Bronchial epithelial cell (primary cell): ENCODE measurements at regions not wholly inside any gene's neighbourhood (a gene's known extent, or its start where the extent isn't known, plus 50 kb on each side); places are given as distances from the start of the nearest gene placed in this dataset.
A peak's percentile ranks its signal among the peaks of the same experiment; 100 is the strongest.

Experiments used
- DNase-seq: peaks from one replicate; pipeline ENCODE4 v3.0.0-alpha.2; 2010; ENCODE audit warnings: low read depth
- FAIRE-seq: peaks from 2 replicates; lab custom pipeline; 2011; peaks lifted over from hg19 to GRCh38; lab: Jason Lieb, UNC
- H3K27me3 ChIP-seq: 2 replicates; pipeline ENCODE4 v1.5.1; 2011; ENCODE audit warnings: low read length; ENCODE audit not compliant: control insufficient read depth, insufficient read depth
- H3K36me3 ChIP-seq: 2 replicates; pipeline ENCODE4 v1.5.1; 2011; ENCODE audit warnings: low read length; ENCODE audit not compliant: control insufficient read depth, insufficient read depth
- H3K4me3 ChIP-seq: 2 replicates; pipeline ENCODE4 v1.5.1; 2011; ENCODE audit warnings: mild to moderate bottlenecking, low read depth, low read length, control low read depth
- CTCF ChIP-seq: IDR thresholded peaks from 2 replicates; pipeline ENCODE4 v1.5.1; 2011; ENCODE audit warnings: mild to moderate bottlenecking, moderate library complexity, low read length, control low read depth, inconsistent platforms; ENCODE audit not compliant: insufficient read depth, severe bottlenecking

- Histone ChIP-seq H3K27me3 (no peaks in the 10 kb centered on the region), H3K4me3 (no peak overlapping the region), H3K36me3 (no peaks in the 10 kb centered on the region)
- FAIRE-seq: no peak
- no peak for DNase-seq
- no peak for TF ChIP-seq CTCF
Measured at GRCh38 chr13:60214213-60215055, 50.7 kb upstream of the DIAPH3 start.

- Histone ChIP-seq H3K27me3 (no peaks in the 10 kb centered on the region), H3K36me3 (no peaks in the 10 kb centered on the region), H3K4me3 (no peak overlapping the region)
- no peak for TF ChIP-seq CTCF
- DNase-seq (no peak), FAIRE-seq (no peak)
Measured at GRCh38 chr13:60220072-60220471, 56.3 kb upstream of the DIAPH3 start.

- no peak overlapping the region for H3K4me3 ChIP-seq
- no peaks in the 10 kb centered on the region for H3K27me3 ChIP-seq
- TF ChIP-seq CTCF: no peak
- no peak for FAIRE-seq
- no peak for DNase-seq
- no peaks in the 10 kb centered on the region for H3K36me3 ChIP-seq
Measured at GRCh38 chr13:60221581-60221980, 57.9 kb upstream of the DIAPH3 start.

- FAIRE-seq (no peak), DNase-seq (peak; percentile 7)
- no peaks in the 10 kb centered on the region for H3K36me3 ChIP-seq
- peak; percentile 36 for TF ChIP-seq CTCF
- no peaks in the 10 kb centered on the region for H3K27me3 ChIP-seq
- no peak overlapping the region for H3K4me3 ChIP-seq
Measured at GRCh38 chr13:60226507-60226906, 62.8 kb upstream of the DIAPH3 start.

GRCh38 chr13:60227158-60227557 is 63.4 kb upstream of the DIAPH3 start:
- H3K36me3 ChIP-seq: no peaks in the 10 kb centered on the region
- H3K27me3 ChIP-seq: no peaks in the 10 kb centered on the region
- no peak for TF ChIP-seq CTCF
- DNase-seq (no peak), FAIRE-seq (no peak)
- H3K4me3 ChIP-seq: no peak overlapping the region
